ENCODE measurements at regions not wholly inside any gene's neighbourhood (a gene's known extent, or its start where the extent isn't known, plus 50 kb on each side); places are given as distances from the start of the nearest gene placed in this dataset.
A peak's percentile ranks its signal among the peaks of the same experiment; 100 is the strongest.
"Not testable (repeated sequence)": the region's sequence is repeated elsewhere in the genome, so short reads cannot be mapped to it uniquely, and the experiment has no call there.

DNA sequence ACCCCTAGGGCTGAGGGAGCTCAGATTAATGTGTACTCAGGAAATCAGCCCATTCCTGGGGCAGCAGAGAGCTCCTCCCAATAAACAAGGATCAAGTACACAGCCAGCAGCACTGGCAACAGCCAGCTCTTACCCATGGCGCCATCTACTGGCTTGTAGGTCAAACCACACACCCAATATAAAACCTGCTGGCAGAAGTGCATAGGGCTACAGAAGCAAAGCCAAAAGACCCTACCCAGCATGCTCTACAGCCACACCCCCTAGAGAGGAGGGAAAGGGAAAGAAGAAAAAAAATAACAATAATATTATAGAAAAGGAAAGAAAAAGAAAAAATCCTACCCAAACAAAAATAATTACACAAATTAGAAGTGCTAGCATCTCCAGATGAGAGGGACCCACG is 127.5 kb upstream of the PABPC3 start:
- peak overlapping the region; percentile 57 to 62 for H3K4me3 ChIP-seq (ENCODE audit: low read length in 2 of 2)
- H3K9me3 ChIP-seq (ENCODE audit: control insufficient read depth in 2 of 2, low read length in 2 of 2); H3K27me3 ChIP-seq (ENCODE audit: control insufficient read depth in 1 of 2, insufficient read depth in 2 of 2, low read length in 2 of 2); H3K36me3 ChIP-seq (ENCODE audit: control insufficient read depth in 2 of 2, insufficient read depth in 2 of 2, low read length in 2 of 2); H3K4me1 ChIP-seq (ENCODE audit: control insufficient read depth, insufficient read depth, low read length); H3K9ac ChIP-seq (ENCODE audit: low read length in 2 of 2); H3K27ac ChIP-seq (ENCODE audit: low read length): not testable (repeated sequence)

GRCh38 chr13:24973102-24973501 is 122.8 kb upstream of the PABPC3 start:
- H3K4me1 ChIP-seq (ENCODE audit: control insufficient read depth, insufficient read depth, low read length); H3K9ac ChIP-seq (ENCODE audit: low read length in 2 of 2); H3K36me3 ChIP-seq (ENCODE audit: control insufficient read depth in 2 of 2, insufficient read depth in 2 of 2, low read length in 2 of 2); H3K27ac ChIP-seq (ENCODE audit: low read length); H3K4me3 ChIP-seq (ENCODE audit: low read length in 2 of 2); H3K9me3 ChIP-seq (ENCODE audit: control insufficient read depth in 2 of 2, low read length in 2 of 2); H3K27me3 ChIP-seq (ENCODE audit: control insufficient read depth in 1 of 2, insufficient read depth in 2 of 2, low read length in 2 of 2): not testable (repeated sequence)

DNA sequence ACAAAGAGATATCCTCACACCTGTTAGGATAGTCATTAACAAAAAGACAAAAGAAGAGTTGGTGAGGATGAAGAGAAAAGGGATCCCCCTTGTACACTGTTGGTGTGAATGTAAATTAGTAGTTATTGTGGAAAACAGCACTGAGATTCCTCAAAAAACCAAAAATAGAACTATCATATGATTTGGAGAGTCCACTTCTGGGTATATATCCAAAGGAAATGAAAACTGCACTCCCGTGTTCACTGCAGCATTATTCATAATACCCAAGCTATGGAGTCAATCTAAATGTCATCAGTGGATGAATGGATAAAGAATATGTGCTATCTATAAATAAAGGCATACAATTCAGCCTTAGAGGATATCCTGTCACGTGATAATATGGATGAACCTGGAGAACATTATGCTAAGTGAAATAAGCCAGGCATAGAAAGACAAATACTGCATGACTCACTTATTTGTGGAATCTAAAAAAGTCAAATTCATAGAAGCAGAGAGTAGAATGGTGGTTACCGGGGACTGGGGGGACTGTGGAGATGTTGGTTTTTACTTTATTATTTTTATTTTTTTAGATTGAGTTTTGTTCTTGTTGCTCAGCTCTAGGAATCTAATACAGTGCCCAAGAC is 114.6 kb upstream of the PABPC3 start:
- not testable (repeated sequence) for H3K4me3 ChIP-seq (ENCODE audit: low read length in 2 of 2); H3K9me3 ChIP-seq (ENCODE audit: control insufficient read depth in 2 of 2, low read length in 2 of 2); H3K36me3 ChIP-seq (ENCODE audit: control insufficient read depth in 2 of 2, insufficient read depth in 2 of 2, low read length in 2 of 2); H3K4me1 ChIP-seq (ENCODE audit: control insufficient read depth, insufficient read depth, low read length); H3K9ac ChIP-seq (ENCODE audit: low read length in 2 of 2); H3K27ac ChIP-seq (ENCODE audit: low read length)
- peaks cover 0 to 12% of the 10 kb centered on the region in 2 donors for H3K27me3 ChIP-seq (ENCODE audit: control insufficient read depth in 1 of 2, insufficient read depth in 2 of 2, low read length in 2 of 2)

GRCh38 chr13:24982333-24982999 is 113.5 kb upstream of the PABPC3 start:
- peaks cover 0 to 12% of the 10 kb centered on the region in 2 donors for H3K27me3 ChIP-seq (ENCODE audit: control insufficient read depth in 1 of 2, insufficient read depth in 2 of 2, low read length in 2 of 2)
- no peak overlapping the region for H3K9ac ChIP-seq (ENCODE audit: low read length in 2 of 2)
- no peak overlapping the region for H3K4me3 ChIP-seq (ENCODE audit: low read length in 2 of 2)
- no peaks in the 10 kb centered on the region for H3K4me1 ChIP-seq (ENCODE audit: control insufficient read depth, insufficient read depth, low read length)
- H3K27ac ChIP-seq (ENCODE audit: low read length) = no peak overlapping the region
- no peaks in the 10 kb centered on the region for H3K36me3 ChIP-seq (ENCODE audit: control insufficient read depth in 2 of 2, insufficient read depth in 2 of 2, low read length in 2 of 2)
- H3K9me3 ChIP-seq (ENCODE audit: control insufficient read depth in 2 of 2, low read length in 2 of 2) = no peaks in the 10 kb centered on the region

DNA sequence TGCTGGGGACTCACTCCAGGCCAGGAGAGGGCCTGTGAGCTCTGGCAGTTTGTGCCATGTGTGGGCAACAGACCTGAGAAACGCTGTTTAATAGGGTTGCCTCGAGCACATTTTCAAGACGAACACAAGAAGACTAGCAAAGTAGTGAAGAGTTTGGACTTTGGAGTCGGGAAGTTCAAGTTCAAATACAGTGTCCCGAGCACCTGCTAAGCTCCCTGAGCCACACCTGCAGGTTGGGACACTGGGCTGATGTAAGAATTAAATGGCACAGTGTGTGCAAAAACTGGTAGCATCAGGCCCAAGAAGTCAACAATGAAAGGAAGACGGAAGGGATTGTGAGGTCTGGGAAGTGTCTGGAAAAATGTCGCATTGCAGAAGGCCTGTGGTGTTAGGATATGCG is 112.8 kb upstream of the PABPC3 start:
- H3K9me3 ChIP-seq (ENCODE audit: control insufficient read depth in 2 of 2, low read length in 2 of 2) = no peaks in the 10 kb centered on the region
- H3K4me3 ChIP-seq (ENCODE audit: low read length in 2 of 2) = no peak overlapping the region
- no peak overlapping the region for H3K27ac ChIP-seq (ENCODE audit: low read length)
- no peaks in the 10 kb centered on the region for H3K36me3 ChIP-seq (ENCODE audit: control insufficient read depth in 2 of 2, insufficient read depth in 2 of 2, low read length in 2 of 2)
- no peak overlapping the region for H3K9ac ChIP-seq (ENCODE audit: low read length in 2 of 2)
- no peaks in the 10 kb centered on the region for H3K4me1 ChIP-seq (ENCODE audit: control insufficient read depth, insufficient read depth, low read length)
- peaks cover 0 to 12% of the 10 kb centered on the region in 2 donors for H3K27me3 ChIP-seq (ENCODE audit: control insufficient read depth in 1 of 2, insufficient read depth in 2 of 2, low read length in 2 of 2)

DNA sequence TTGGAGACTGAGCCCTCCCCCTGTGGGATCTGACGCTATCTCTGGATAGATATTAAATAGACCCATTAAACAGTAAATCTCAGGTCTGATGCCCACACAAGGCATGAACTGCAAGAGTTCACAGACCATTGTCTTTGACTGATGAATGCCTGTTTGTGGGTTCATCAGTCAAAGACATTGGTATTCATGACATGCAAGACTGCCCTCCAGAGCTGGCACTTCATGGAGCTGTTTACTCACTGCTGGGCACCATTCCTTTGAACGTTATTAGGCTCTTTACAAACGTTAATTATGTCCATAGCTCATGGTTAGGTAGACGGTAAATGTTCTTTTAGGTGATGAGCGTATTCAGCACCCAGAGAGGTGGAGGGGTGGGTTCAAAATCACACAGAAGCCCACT is 111.8 kb upstream of the PABPC3 start:
- peaks cover 0 to 12% of the 10 kb centered on the region in 2 donors for H3K27me3 ChIP-seq (ENCODE audit: control insufficient read depth in 1 of 2, insufficient read depth in 2 of 2, low read length in 2 of 2)
- H3K4me3 ChIP-seq (ENCODE audit: low read length in 2 of 2) = no peak overlapping the region

GRCh38 chr13:24985107-24985506 is 110.8 kb upstream of the PABPC3 start:
- no peak overlapping the region for H3K27ac ChIP-seq (ENCODE audit: low read length)
- H3K9me3 ChIP-seq (ENCODE audit: control insufficient read depth in 2 of 2, low read length in 2 of 2) = no peaks in the 10 kb centered on the region
- peaks cover 2% of the 10 kb centered on the region for H3K4me1 ChIP-seq (ENCODE audit: control insufficient read depth, insufficient read depth, low read length)
- H3K4me3 ChIP-seq (ENCODE audit: low read length in 2 of 2) = no peak overlapping the region
- peaks cover 0 to 12% of the 10 kb centered on the region in 2 donors for H3K27me3 ChIP-seq (ENCODE audit: control insufficient read depth in 1 of 2, insufficient read depth in 2 of 2, low read length in 2 of 2)
- H3K36me3 ChIP-seq (ENCODE audit: control insufficient read depth in 2 of 2, insufficient read depth in 2 of 2, low read length in 2 of 2) = no peaks in the 10 kb centered on the region
- H3K9ac ChIP-seq (ENCODE audit: low read length in 2 of 2) = no peak overlapping the region

More for the DNA sequence above, 111.8 kb upstream of the PABPC3 start:
- Histone ChIP-seq H3K9ac (ENCODE audit: low read length in 2 of 2) (no peak overlapping the region), H3K36me3 (ENCODE audit: control insufficient read depth in 2 of 2, insufficient read depth in 2 of 2, low read length in 2 of 2) (no peaks in the 10 kb centered on the region), H3K27ac (ENCODE audit: low read length) (no peak overlapping the region), H3K9me3 (ENCODE audit: control insufficient read depth in 2 of 2, low read length in 2 of 2) (no peaks in the 10 kb centered on the region), H3K4me1 (ENCODE audit: control insufficient read depth, insufficient read depth, low read length) (peaks cover 2% of the 10 kb centered on the region)

- no peaks in the 10 kb centered on the region for H3K9me3 ChIP-seq (ENCODE audit: control insufficient read depth in 2 of 2, low read length in 2 of 2)
- no peak overlapping the region for H3K27ac ChIP-seq (ENCODE audit: low read length)
- no peak overlapping the region for H3K9ac ChIP-seq (ENCODE audit: low read length in 2 of 2)
- peaks cover 0 to 12% of the 10 kb centered on the region in 2 donors for H3K27me3 ChIP-seq (ENCODE audit: control insufficient read depth in 1 of 2, insufficient read depth in 2 of 2, low read length in 2 of 2)
- no peak overlapping the region for H3K4me3 ChIP-seq (ENCODE audit: low read length in 2 of 2)
- peaks cover 2% of the 10 kb centered on the region for H3K4me1 ChIP-seq (ENCODE audit: control insufficient read depth, insufficient read depth, low read length)
- no peaks in the 10 kb centered on the region for H3K36me3 ChIP-seq (ENCODE audit: control insufficient read depth in 2 of 2, insufficient read depth in 2 of 2, low read length in 2 of 2)
Measured at GRCh38 chr13:24985896-24986295, 110.0 kb upstream of the PABPC3 start.

DNA sequence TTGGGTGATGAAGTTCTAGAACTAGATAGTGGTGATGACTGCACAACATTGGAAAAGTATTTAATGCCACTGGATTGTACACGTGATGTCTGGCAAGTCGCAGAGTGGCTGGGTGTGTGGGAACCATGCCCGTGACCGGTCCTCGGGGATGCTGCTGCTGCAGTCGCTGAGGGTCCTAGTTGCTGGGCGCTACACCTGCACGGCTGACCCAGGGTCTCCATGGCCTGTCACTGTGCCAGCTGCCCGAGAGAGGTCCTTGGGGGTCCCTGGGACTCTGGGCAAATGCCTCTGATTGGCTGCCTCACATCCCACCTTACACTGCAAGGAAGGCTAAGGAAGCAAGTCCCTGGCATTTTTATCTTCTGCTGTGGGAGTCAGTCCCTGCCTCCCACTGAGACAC is 109.1 kb upstream of the PABPC3 start:
- Histone ChIP-seq H3K36me3 (ENCODE audit: control insufficient read depth in 2 of 2, insufficient read depth in 2 of 2, low read length in 2 of 2) (no peaks in the 10 kb centered on the region), H3K9ac (ENCODE audit: low read length in 2 of 2) (no peak overlapping the region), H3K4me3 (ENCODE audit: low read length in 2 of 2) (no peak overlapping the region), H3K27me3 (ENCODE audit: control insufficient read depth in 1 of 2, insufficient read depth in 2 of 2, low read length in 2 of 2) (peaks cover 0 to 12% of the 10 kb centered on the region in 2 donors), H3K27ac (ENCODE audit: low read length) (no peak overlapping the region), H3K4me1 (ENCODE audit: control insufficient read depth, insufficient read depth, low read length) (peaks cover 2% of the 10 kb centered on the region), H3K9me3 (ENCODE audit: control insufficient read depth in 2 of 2, low read length in 2 of 2) (no peaks in the 10 kb centered on the region)

- H3K4me3 ChIP-seq (ENCODE audit: low read length in 2 of 2); H3K4me1 ChIP-seq (ENCODE audit: control insufficient read depth, insufficient read depth, low read length); H3K9me3 ChIP-seq (ENCODE audit: control insufficient read depth in 2 of 2, low read length in 2 of 2); H3K9ac ChIP-seq (ENCODE audit: low read length in 2 of 2); H3K27ac ChIP-seq (ENCODE audit: low read length); H3K27me3 ChIP-seq (ENCODE audit: control insufficient read depth in 1 of 2, insufficient read depth in 2 of 2, low read length in 2 of 2); H3K36me3 ChIP-seq (ENCODE audit: control insufficient read depth in 2 of 2, insufficient read depth in 2 of 2, low read length in 2 of 2): not testable (repeated sequence)
Measured at GRCh38 chr13:24989959-24990358, 106.0 kb upstream of the PABPC3 start.

- H3K27ac ChIP-seq (ENCODE audit: low read length); H3K9ac ChIP-seq (ENCODE audit: low read length in 2 of 2); H3K9me3 ChIP-seq (ENCODE audit: control insufficient read depth in 2 of 2, low read length in 2 of 2); H3K27me3 ChIP-seq (ENCODE audit: control insufficient read depth in 1 of 2, insufficient read depth in 2 of 2, low read length in 2 of 2); H3K36me3 ChIP-seq (ENCODE audit: control insufficient read depth in 2 of 2, insufficient read depth in 2 of 2, low read length in 2 of 2); H3K4me1 ChIP-seq (ENCODE audit: control insufficient read depth, insufficient read depth, low read length); H3K4me3 ChIP-seq (ENCODE audit: low read length in 2 of 2): not testable (repeated sequence)
Measured at GRCh38 chr13:24992946-24993345, 103.0 kb upstream of the PABPC3 start.
